ENCODE measurements at regions not wholly inside any gene's neighbourhood (a gene's known extent, or its start where the extent isn't known, plus 50 kb on each side); places are given as distances from the start of the nearest gene placed in this dataset.

DNA sequence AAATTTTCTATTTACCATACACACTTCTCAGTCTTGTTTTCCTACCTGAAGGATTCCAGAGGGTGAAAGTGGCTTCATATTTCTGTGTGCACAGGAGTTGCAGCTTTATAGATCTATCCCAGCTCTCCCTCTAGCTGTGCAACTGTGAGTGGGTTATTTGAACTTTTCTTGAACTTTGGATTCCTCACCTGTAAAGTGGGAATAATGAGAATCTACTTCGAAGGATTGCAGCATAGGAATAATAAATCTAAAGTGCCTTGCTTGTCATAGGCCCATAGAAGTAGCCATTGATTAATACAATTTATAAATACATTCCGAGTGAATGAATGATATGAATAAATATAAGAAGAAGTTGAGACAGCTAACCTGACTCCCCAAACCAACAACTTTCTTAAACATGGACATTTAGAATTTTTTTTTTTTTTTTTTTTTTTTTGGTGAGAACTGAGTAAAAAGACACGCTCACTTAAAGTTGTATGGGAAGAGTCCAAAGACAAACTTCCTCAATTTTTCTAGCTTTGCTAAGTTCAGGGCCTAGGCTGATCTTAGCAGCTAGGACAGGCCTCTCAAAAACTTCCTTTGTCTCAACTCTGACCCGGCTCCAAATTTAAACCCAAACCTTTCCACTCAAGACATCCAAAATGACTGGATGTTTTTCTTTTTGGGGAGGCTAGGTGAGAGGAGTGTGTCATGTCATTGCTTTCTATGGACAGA lies 203.3 kb upstream of the FBXO11 start:
- no peak for DNase-seq (ENCODE audit: extremely low read depth, low read depth)

DNA sequence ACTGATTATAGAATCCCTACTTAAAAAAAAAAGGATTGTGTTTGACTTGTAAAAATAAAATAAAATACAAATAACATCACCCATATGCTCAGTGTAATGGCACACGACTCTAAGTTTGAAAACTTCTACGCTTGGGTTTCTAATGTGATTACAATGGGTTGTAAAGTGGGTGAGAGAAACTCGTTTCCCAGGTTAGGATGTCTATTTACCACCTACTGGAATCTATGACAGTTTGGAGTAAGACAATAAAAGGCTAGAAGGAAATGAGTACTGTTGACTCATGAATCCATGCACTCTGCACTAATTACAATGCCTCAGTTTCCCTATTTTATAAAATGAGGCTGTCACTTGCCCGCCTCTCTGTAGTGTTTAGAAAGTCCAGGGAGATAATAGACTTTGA lies 204.0 kb upstream of the FOXN2 start:
- DNase-seq (ENCODE audit: extremely low read depth, low read depth), result no peak
- H3K4me3 ChIP-seq (replicated peaks; ENCODE audit: low read depth, low read length), result no peak overlapping the region
- TF ChIP-seq, protein P1, sequence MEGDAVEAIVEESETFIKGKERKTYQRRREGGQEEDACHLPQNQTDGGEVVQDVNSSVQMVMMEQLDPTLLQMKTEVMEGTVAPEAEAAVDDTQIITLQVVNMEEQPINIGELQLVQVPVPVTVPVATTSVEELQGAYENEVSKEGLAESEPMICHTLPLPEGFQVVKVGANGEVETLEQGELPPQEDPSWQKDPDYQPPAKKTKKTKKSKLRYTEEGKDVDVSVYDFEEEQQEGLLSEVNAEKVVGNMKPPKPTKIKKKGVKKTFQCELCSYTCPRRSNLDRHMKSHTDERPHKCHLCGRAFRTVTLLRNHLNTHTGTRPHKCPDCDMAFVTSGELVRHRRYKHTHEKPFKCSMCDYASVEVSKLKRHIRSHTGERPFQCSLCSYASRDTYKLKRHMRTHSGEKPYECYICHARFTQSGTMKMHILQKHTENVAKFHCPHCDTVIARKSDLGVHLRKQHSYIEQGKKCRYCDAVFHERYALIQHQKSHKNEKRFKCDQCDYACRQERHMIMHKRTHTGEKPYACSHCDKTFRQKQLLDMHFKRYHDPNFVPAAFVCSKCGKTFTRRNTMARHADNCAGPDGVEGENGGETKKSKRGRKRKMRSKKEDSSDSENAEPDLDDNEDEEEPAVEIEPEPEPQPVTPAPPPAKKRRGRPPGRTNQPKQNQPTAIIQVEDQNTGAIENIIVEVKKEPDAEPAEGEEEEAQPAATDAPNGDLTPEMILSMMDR (IDR thresholded peaks at IDR 0.05; ENCODE audit: low read depth, low read length, missing control alignments), result no peak

More for the DNA sequence above, 203.3 kb upstream of the FBXO11 start:
- H3K4me3 ChIP-seq (replicated peaks; ENCODE audit: low read depth, low read length), result no peak overlapping the region
- TF ChIP-seq, protein P1 (IDR thresholded peaks at IDR 0.05; ENCODE audit: low read depth, low read length, missing control alignments), result no peak

DNA sequence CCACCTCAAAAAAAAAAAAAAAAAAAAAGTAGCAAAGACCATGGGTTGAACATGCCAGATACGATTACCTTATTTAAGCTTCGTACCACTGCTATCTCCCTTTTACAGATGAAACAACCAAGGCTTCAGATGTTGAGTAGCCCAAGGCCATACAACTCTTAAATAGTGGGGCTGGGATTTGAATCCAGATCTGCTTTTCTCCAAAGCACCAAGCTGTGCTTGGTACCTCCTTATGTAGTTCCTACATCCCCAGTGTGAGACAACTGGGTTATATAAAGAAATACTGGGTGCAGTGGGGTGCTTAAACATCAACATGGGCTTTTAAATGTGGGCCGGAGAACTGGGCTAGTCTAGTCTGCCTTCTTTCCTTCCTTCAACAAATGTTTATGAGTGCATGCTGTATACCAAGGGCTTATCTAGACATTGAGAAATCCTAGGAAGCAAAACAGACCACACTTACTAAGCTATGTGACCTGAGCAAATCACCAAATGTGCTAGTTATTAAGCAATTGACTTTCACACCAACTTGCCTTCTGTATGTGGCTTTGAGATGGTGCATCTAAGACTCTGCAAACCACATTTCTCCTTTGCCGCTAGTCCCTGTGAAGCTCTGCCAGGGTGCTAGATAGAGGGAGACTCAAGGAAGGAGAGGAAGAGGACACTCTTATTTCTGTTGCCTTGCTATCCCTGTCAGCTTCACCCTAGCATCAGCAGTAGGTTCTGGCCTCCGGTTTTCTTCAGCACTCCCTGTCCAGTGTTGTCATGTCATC lies 201.4 kb upstream of the FOXN2 start:
- H3K4me3 ChIP-seq (replicated peaks; ENCODE audit: low read depth, low read length), result no peak overlapping the region
- no peak for DNase-seq (ENCODE audit: extremely low read depth, low read depth)
- TF ChIP-seq, protein P1 (IDR thresholded peaks at IDR 0.05; ENCODE audit: low read depth, low read length, missing control alignments), result no peak

DNA sequence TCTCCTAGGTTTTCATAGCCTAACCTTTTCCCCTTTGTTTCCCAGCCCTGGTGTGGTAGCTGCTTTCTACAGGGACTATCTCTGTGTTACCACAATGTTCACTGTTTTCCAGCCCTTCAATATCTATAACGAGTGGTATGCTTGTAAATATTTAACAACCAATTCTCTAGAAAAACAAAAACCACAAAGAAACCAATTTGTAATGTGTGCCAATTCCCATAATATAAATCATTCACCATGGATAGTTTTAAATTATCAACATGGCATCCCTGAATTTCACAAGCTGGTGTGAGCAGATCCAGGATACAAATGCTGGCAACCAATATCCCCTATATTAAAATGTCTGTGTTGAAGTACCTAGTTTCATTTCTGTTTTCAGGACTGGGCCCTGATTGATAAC lies 200.7 kb upstream of the FOXN2 start:
- H3K4me3 ChIP-seq (replicated peaks; ENCODE audit: low read depth, low read length), result no peak overlapping the region
- TF ChIP-seq, protein P1 (IDR thresholded peaks at IDR 0.05; ENCODE audit: low read depth, low read length, missing control alignments), result no peak
- DNase-seq (ENCODE audit: extremely low read depth, low read depth), result no peak

DNA sequence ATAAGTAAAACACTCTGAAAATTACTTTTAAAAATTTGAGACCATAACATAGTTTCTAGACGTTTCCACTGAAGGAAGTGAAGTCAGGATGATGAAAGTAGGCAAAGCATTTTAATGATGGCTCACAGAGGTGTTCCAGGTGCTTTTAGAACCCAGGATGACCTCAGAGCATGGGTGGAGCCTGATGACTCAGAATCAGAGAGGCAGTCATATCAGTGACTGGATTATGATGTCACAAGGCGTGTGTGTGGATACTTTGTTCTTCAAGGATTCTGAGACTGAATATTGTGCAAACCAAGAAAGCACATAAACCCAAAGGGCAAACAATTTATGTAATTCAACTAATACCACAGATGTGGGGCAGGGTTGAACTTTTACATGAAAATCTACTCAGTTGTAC lies 200.2 kb upstream of the FOXN2 start:
- TF ChIP-seq, protein P1 (IDR thresholded peaks at IDR 0.05; ENCODE audit: low read depth, low read length, missing control alignments), result no peak
- DNase-seq (ENCODE audit: extremely low read depth, low read depth), result peak; percentile 29
- H3K4me3 ChIP-seq (replicated peaks; ENCODE audit: low read depth, low read length), result no peak overlapping the region

DNA sequence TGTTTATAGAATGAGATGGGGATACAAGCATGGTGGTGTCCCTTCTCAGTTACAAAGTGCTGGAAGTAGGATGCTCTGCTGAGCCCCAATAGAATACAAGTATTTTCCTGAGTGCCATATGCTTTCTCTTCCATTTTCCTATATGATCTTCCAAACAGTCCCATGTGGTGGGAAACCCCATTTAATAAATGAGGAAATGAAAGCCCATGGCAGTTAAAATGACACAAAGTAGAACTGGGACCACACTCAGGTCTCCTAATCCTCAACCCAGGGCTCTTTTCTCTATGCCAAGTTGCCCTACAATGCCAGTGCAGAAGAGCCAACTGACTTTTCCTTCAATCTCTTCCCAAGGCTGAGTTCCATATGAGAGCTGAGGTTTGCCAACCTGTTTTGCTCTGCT lies 198.0 kb upstream of the FOXN2 start:
- no peak overlapping the region for H3K4me3 ChIP-seq (replicated peaks; ENCODE audit: low read depth, low read length)
- no peak for DNase-seq (ENCODE audit: extremely low read depth, low read depth)
- TF ChIP-seq, protein P1 (IDR thresholded peaks at IDR 0.05; ENCODE audit: low read depth, low read length, missing control alignments), result no peak

Measured in HFF-Myc (cell line).